ENCODE measurements at regions not wholly inside any gene's neighbourhood (a gene's known extent, or its start where the extent isn't known, plus 50 kb on each side); places are given as distances from the start of the nearest gene placed in this dataset.

- Mint-ChIP-seq H3K27me3 (ENCODE audit: unreplicated experiment) (peaks cover 3% of the 10 kb centered on the region), H3K4me3 (ENCODE audit: unreplicated experiment) (no peak overlapping the region), H3K27ac (ENCODE audit: unreplicated experiment) (no peak overlapping the region), H3K9me3 (ENCODE audit: unreplicated experiment) (no peaks in the 10 kb centered on the region), H3K4me1 (ENCODE audit: unreplicated experiment) (peaks cover 13% of the 10 kb centered on the region), H3K36me3 (ENCODE audit: low read depth, unreplicated experiment) (no peaks in the 10 kb centered on the region)
- TF ChIP-seq, protein P1, sequence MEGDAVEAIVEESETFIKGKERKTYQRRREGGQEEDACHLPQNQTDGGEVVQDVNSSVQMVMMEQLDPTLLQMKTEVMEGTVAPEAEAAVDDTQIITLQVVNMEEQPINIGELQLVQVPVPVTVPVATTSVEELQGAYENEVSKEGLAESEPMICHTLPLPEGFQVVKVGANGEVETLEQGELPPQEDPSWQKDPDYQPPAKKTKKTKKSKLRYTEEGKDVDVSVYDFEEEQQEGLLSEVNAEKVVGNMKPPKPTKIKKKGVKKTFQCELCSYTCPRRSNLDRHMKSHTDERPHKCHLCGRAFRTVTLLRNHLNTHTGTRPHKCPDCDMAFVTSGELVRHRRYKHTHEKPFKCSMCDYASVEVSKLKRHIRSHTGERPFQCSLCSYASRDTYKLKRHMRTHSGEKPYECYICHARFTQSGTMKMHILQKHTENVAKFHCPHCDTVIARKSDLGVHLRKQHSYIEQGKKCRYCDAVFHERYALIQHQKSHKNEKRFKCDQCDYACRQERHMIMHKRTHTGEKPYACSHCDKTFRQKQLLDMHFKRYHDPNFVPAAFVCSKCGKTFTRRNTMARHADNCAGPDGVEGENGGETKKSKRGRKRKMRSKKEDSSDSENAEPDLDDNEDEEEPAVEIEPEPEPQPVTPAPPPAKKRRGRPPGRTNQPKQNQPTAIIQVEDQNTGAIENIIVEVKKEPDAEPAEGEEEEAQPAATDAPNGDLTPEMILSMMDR (IDR thresholded peaks at IDR 0.05; ENCODE audit: unreplicated experiment): no peak
- DNase-seq (ENCODE audit: low spot score): peak; percentile 3
Observed at GRCh38 chr16:85401370-85401916, 211.7 kb upstream of the GSE1 start.

DNA sequence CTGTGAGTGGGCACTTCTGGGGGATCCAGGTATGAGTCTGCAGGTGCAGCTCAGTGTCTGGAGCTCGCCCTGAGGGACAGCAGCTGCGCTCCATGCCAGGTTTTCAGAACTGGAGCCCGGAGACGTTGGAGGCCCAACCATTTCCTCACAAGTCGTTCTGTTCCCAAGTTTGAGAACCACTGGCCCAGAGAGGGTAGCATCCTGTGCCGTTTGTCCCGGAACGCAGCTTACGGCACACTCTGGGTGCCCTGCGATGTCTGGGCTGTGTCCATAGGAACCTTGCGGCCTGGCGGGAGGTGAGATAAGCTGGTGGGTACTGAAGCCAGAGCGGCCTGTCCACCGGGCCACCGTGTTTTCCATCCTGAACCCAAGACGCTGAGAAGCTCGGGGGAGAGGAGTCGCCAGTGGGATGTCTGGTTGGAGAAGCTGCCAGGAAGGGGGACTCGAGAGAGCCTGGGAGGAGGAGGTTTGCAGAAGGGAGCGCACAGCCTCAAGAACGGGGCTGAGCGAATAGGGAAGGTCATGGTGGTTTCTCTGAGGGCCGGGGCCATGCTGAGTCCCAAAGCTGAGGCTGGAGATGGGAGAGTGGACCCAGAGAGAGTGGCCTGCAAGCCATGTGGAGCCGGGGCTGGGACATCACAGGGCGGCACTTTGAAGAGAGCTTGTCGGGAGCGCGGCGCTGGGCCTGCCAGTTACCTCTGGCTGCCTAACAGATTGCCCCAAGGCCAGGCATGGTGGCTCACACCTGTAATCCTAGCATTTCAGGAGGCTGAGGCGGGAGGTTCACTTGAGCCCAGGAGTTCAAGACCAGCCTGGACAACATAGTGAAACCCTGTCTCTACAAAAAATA lies 211.0 kb upstream of the GSE1 start:
- peak; percentile 2 for DNase-seq (ENCODE audit: low spot score)
- no peak overlapping the region for H3K27ac Mint-ChIP-seq (ENCODE audit: unreplicated experiment)
- peaks cover 3% of the 10 kb centered on the region for H3K27me3 Mint-ChIP-seq (ENCODE audit: unreplicated experiment)
- peaks cover 10% of the 10 kb centered on the region for H3K4me1 Mint-ChIP-seq (ENCODE audit: unreplicated experiment)
- no peaks in the 10 kb centered on the region for H3K36me3 Mint-ChIP-seq (ENCODE audit: low read depth, unreplicated experiment)
- no peak overlapping the region for H3K4me3 Mint-ChIP-seq (ENCODE audit: unreplicated experiment)
- no peaks in the 10 kb centered on the region for H3K9me3 Mint-ChIP-seq (ENCODE audit: unreplicated experiment)
- TF ChIP-seq, protein P1 (IDR thresholded peaks at IDR 0.05; ENCODE audit: unreplicated experiment): no peak

GRCh38 chr16:85402910-85403692 lies 210.0 kb upstream of the GSE1 start:
- H3K36me3 Mint-ChIP-seq (ENCODE audit: low read depth, unreplicated experiment): no peaks in the 10 kb centered on the region
- H3K27me3 Mint-ChIP-seq (ENCODE audit: unreplicated experiment): peaks cover 3% of the 10 kb centered on the region
- peaks cover 10% of the 10 kb centered on the region for H3K4me1 Mint-ChIP-seq (ENCODE audit: unreplicated experiment)
- peak; percentile 31 for DNase-seq (ENCODE audit: low spot score)
- H3K9me3 Mint-ChIP-seq (ENCODE audit: unreplicated experiment): no peaks in the 10 kb centered on the region
- no peak overlapping the region for H3K4me3 Mint-ChIP-seq (ENCODE audit: unreplicated experiment)
- TF ChIP-seq, protein P1 (IDR thresholded peaks at IDR 0.05; ENCODE audit: unreplicated experiment): no peak
- H3K27ac Mint-ChIP-seq (ENCODE audit: unreplicated experiment): no peak overlapping the region

GRCh38 chr16:85403693-85404092 lies 209.4 kb upstream of the GSE1 start:
- H3K27me3 Mint-ChIP-seq (ENCODE audit: unreplicated experiment): peaks cover 3% of the 10 kb centered on the region
- no peaks in the 10 kb centered on the region for H3K36me3 Mint-ChIP-seq (ENCODE audit: low read depth, unreplicated experiment)
- TF ChIP-seq, protein P1 (IDR thresholded peaks at IDR 0.05; ENCODE audit: unreplicated experiment): no peak
- no peak overlapping the region for H3K4me3 Mint-ChIP-seq (ENCODE audit: unreplicated experiment)
- no peak overlapping the region for H3K27ac Mint-ChIP-seq (ENCODE audit: unreplicated experiment)
- DNase-seq (ENCODE audit: low spot score): peak; percentile 3
- H3K4me1 Mint-ChIP-seq (ENCODE audit: unreplicated experiment): peaks cover 10% of the 10 kb centered on the region
- no peaks in the 10 kb centered on the region for H3K9me3 Mint-ChIP-seq (ENCODE audit: unreplicated experiment)

All from endothelial cell (in vitro differentiated cells).